RKO (cell line): ENCODE measurements at regions not wholly inside any gene's neighbourhood (a gene's known extent, or its start where the extent isn't known, plus 50 kb on each side); places are given as distances from the start of the nearest gene placed in this dataset.
A peak's percentile ranks its signal among the peaks of the same experiment; 100 is the strongest.
"Not testable (repeated sequence)": the region's sequence is repeated elsewhere in the genome, so short reads cannot be mapped to it uniquely, and the experiment has no call there.

Experiments used
- DNase-seq: peaks from one replicate; pipeline ENCODE4 v3.0.0-alpha.2; 2016; ENCODE audit warnings: low spot score

DNA sequence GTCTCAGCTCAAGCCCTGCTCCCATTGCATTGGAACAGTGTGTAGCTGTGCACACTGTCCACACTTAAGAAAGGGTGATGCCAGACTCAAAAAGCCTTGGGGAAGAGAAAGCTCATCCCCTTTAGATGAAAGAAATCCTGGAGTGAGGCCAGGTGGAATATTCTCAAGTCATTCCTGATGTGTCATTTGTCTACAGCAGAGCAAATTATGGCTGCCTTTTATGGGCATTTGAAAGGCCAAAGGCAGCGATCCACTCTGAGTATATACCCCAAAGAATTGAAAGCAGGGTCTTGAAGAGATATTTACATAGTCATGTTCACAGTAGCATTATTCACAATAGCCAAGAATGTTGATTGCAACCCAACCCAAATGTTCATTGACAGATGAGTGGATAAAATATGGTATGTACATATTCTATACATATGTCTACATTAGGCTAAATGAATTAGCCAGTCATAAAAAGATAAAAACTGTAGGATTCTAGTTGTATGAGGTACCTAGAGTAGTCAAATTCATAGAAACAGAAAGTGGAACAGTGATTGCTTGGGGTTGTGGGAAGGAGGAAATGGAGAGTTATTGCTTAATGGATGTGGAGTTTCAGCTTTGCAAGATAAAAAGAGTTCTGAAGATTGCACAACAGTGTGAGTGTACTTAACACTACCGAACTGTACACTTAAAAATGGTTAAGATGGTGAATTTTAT is 214.9 kb downstream of the KCNRG start:
- no peak for DNase-seq

DNA sequence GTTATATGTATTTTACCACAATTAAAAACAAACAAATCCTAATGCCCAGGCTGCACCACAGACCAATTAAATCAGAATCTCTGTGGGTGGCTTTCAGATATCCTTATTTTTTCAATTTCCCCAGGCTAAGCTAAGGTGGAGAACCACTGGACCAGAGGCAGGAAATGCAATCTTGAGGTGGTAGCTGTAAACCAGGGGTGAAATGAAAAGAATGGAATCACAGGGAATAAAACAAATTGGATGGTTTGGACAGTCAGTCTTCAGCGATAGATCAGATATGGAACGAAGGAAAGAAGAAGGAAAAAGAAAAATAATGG is 215.4 kb downstream of the KCNRG start:
- DNase-seq = no peak

DNA sequence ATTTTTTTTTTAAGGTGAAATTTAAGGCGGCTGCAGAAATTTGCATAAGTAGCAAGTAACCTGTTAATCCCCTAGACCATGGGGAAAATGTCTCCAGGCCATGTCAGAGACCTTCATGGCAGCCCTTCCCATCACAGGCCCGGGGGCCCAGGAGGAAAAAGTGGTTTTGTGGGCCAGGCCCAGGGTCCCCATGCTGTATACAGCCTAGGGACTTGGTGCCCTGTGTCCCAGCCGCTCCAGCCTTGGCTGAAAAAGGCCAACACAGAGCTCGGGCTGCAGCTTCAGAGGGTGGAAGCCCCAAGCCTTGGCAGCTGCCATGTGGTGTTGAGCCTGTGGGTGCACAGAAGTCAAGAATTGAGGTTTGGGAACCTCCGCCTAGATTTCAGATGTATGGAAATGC is 218.3 kb downstream of the KCNRG start:
- not testable (repeated sequence) for DNase-seq

DNA sequence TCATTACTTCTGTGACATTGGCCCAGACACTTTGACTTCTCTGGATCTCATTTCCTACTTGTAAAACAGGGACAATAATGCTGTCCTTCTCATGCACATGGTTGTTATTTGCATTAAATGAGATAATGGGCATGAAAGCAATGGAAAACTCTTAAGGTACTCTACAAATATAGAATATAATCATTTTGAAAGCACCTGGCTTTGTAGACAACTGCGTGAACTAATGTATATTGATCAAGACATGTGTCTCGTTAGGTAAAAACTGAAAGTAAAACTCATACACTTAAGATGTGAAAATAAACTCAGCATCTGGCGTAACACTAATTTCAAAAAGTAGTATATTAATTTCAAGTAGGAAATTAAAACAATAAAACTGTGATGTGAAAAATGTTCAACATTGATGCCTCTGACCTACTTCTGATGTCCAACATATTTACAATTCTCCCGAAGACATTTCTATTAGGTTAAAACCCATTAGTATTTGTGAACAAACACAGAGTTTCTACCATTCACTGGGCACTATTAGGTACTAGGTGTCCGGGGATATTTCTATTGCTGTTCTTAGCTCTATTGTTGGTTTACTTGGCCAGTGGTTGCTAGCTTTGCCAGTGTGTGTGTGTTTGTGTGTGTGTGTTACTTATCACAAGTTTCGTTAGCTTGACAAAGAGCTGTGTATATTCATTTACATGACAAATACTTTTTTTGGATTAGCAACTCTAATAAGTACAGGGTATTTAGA is 220.5 kb downstream of the KCNRG start:
- DNase-seq = no peak

DNA sequence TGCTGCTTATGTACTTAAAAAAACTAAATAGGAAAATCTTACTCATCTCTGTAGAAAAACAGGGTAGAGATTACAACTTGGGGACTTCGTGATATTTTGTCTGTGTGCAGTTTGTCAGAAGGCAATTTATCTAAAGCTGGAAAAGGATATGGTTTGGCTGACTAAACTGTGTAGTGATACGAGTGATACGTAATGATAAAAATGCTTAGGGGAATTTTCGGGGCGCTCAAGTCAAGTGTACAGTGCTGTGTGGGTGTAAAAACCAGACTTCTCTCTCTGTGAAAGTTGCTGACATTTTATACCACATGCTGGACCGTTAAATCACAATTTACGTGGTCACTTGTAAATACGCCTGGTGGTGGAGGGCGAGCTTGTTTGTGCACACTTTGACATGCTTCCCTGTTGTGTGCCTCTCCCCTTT is 221.7 kb downstream of the KCNRG start:
- no peak for DNase-seq

DNA sequence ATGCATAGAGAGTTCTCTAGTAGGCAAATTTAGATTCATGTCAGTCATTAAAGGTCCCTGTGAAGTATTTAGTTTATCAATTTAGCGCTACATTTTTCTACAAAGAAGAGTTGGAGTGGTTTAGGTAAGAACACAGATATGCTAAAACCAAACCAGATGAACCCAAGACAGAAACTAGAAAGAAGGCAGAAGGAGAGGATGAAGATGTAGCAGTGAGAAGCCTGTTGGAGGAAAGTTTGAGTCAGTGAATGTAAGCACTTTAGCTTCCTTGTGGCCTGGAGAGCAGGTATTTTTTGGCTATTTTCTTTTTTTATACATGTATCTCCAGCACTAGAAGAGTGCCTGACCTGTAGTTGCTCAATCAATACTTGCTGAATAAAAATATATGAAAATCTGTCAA is 223.7 kb downstream of the KCNRG start:
- no peak for DNase-seq

DNA sequence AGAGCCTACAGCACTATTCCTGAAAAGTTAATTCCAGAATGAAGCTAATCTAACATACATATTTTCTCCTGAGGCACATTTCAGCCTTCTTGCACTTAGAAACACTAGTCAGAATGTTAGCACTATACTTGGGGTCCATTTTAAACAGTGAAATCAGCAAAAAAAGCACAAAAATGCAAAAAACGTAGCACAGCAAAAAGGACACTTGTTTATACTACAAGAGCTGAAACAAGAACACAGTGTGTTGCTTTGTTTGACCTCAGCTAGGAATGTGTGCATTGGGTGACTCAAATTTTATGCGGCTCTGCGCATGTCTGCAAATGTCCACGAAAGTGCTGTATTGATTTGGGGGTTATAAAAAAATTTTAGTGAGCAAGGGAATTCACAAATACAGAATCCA is 226.2 kb downstream of the KCNRG start:
- no peak for DNase-seq

DNA sequence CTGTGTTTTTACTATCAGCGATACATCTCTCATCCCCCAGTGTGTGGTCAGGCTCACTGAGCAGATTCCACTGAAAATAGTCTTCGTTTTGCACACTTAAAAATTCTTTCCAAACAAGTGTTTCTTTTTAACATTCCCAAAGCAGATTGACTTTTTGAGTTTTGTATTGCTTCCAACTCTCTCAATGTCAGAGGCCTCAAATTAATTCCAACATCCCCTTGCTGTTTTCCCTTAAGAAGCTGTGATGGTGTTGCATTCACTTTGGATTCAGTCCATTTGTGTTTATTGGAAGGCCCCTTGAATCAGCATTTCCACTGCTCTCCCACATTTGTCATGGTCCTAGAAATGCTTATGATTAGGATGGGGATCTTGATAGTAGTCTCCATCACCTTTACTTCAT is 228.7 kb downstream of the KCNRG start:
- DNase-seq = no peak

DNA sequence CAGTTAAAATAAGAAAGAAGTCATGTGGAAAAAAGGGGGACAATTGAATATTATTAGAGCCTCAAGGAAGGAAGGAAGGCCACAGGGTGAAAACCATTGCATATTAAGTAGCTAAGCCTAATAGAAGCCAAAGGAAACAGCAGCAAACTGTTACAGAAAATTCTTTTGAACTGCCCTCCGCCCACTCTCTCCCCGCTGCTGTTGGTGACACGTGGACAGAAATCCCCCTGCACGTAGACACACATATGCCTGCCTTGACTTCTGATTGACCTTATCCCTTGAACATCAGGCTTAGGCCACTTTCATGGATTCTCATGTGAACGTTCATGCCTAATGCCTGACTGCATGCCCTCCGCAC is 229.1 kb downstream of the KCNRG start:
- no peak for DNase-seq

DNA sequence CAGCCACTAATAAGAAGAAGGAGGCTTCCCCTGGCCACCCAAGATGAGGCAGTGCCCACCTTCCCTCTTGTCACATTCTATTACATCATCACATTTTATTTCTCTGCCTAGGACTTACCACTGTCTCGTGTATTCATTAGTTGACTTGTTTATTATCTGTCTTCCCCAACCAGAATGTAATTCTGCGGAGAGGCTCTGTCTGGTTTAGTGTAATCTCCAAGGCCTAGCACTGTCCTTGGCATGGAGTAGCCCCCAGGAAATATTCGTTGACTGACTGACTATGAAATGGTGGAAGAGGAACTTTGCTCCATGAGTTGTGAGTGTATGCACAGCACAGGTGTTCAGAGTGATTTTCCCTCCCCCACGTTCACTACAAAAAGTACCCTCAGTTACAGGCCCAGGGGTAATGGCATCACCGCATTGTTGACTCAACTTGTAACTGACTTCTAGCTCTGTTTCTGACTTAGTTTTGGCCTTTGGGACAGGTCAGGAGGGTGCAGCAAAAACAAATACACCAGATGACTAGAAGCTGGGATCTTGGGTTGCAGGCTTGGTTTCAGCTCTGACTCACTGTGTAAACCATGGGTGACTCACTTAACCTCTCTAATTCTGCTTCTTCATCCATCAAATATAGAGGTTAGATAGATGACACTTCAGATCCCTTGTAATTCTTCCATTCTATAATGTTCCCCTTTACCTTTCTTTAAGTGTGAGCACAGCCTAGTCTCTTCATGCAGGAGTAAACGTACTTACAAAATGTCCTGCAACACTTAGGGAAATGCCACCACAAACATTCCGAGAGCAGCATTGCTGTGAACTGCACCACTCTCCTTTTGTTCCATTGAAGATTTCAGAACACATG is 229.7 kb downstream of the KCNRG start:
- DNase-seq = peak; percentile 89

DNA sequence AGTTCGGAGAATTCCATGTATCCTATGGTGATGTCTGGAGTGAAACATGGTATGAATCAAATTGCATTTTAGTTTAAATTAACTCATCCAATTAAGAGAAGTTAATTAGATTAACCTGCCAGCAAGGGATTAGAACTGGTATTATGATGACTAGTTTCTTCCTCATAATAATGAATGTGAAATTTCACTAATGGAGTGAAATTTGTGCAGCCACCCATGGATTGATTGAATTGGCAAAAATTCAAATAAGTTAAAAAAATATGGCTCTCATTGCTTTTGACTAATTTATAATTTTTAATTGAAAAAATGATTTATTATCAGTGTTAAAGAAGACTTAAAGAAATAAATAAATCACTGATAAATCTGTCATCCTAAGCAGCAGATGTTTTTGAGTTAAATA is 232.0 kb downstream of the KCNRG start:
- no peak for DNase-seq

DNA sequence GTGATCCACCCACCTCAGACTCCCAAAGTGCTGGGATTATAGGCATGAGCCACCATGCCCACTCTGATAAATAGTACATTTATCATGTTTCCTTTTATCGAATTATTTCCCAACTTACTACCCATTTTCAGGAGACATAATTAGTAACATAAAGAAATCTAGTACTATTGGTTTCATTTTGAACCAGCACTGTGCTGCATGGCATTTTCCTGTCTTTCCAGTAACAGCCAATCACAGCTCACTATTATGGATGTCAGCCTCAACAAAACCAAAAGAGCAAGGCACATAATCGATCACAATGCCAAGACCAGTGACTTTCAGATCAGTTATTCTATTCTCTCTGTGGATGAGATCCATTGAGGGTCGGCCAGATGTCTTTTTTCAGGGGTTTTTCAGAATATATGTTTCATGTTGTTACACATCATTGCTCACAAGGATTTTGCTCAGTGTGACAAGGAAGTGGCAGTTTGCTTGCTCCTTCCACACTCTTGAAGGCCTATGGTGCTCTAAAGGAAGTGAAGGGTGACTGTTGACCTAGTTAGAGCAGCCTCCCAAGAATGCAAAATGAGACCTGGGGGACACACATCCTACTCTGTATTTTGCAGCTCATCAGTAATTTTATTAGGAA is 233.4 kb downstream of the KCNRG start:
- no peak for DNase-seq

DNA sequence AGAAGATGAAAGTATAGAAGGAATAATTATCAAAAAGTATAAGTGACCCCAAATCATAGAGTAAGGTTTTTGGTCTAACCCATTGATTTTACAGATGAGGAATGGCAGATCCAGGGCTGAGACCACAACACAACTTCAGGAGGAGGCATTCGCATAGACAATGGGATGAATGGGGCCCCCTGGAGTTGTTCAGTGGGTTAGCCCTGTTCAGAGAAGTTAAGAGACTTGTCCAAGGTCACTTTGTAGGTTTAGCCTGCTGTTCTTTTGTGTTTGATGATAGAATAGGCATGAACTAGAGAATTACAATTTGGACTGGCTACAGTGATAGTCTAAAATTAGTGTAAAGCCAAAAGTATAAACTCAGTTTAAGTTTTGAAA is 233.9 kb downstream of the KCNRG start:
- no peak for DNase-seq

DNA sequence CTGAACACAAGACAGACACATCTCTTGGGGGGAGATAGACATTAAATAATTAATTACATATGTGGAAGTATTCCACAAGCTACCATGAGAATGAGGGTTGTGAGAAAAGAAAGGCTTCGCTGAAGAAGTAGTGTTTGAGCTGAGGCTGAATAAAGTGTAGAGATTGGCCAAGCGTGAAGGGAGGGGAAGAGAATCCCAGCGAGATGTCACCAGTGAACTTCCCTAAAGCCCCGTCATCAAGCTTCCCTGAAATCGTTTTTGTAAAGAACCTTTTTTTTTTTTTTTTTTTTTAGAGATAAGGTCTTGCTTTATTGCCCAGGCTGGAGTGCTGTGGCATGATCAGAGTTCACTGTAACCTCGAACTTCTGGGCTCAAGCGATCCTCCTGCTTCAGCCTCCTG is 235.2 kb downstream of the KCNRG start:
- no peak for DNase-seq

DNA sequence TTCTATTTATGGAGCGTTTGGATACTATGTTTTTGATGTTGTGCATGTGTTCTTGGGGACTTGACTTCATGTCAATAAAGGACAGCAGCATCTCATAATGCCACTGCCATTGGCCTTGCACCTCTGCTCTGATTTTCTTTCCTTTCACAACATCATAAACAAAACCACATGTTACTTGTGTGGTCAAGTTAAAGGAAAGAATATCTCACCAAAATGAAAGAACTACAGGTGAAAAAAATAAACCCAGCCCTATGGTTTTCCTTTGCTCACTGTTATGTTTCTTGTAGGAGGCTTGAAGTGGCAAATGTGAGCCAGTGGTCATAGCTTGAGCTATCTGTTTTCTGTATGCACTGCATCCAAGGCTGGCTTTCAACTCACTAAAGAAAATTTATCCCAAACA is 240.4 kb downstream of the KCNRG start:
- DNase-seq = no peak

DNA sequence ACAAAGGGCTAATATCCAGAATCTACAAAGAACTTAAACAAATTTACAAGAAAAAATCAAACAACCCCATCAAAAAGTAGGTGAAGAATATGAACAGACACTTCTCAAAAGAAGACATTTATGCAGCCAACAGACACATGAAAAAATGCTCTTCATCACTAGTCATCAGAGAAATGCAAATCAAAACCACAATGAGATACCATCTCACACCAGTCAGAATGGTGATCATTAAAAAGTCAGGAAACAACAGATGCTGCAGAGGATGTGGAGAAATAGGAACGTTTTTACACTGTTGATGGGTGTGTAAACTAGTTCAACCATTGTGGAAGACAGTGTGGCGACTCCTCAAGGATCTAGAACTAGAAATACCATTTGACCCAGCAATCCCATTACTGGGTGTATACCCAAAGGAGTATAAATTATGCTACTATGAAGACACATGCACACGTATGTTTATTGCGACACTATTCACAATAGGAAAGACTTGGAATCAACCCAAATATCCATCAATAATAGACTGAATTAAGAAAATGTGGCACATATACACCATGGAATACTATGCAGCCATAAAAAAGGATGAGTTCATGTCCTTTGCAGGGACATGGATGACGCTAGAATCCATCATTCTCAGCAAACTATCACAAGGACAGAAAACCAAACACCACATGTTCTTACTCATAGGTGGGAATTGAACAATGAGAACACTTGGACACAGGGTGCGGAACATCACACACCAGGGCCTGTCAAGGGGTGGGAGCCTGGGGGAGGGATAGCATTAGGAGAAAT is 241.5 kb downstream of the KCNRG start:
- DNase-seq = not testable (repeated sequence)

DNA sequence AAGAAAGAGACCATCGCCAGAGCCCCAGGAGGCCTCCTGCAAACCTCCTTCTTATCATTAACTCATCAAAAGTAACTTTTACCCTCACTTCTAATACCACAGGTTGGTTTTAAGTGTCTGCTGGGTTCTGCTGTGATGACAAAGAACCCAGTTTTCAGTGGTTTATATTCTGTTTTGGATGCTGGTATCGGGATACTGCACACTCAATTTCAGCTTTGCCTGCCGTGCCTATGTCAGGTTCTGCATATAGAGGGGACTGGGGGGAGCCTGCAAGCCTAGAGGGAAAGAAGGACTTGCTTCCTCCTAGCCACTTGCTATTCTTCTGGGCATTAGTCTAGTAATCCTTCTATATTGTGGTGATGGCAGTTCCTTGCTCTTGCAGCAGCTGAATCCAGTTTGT is 242.4 kb downstream of the KCNRG start:
- DNase-seq = no peak

DNA sequence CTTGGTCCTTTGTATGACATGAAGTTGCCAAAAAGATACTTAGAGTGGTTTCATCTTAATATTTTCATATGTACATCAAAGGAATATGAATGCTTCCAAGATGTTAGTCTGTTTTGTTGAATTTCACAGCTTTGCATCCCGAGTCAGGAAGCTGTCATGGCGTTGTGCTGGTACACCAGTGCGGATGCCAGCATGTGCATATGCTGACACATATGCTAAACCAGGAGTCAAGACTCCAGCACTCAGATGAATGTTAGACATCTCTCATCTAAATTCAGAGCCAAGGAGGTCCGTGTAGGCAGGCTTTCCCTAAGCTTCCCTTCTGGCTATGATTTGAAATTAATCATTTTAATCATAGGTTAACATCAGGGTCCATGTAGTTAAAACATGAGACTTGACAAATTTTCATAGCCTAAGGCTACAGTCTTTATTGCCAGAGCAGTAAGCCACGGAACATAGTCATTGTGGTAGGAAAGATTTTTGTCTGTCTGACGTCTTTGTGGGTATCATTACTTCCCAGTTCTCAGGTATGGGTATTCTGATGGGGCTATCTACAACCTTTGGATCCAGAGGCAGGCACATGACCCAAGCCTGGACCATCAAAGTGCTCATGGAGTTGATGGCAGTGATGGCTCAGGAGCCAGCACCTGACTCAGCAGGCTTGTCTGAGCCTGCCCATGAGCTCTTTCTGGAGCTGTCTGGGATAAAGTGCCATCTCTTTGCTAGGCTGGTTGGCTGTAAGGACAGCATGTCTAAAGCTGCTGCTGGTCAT is 246.1 kb downstream of the KCNRG start:
- no peak for DNase-seq

DNA sequence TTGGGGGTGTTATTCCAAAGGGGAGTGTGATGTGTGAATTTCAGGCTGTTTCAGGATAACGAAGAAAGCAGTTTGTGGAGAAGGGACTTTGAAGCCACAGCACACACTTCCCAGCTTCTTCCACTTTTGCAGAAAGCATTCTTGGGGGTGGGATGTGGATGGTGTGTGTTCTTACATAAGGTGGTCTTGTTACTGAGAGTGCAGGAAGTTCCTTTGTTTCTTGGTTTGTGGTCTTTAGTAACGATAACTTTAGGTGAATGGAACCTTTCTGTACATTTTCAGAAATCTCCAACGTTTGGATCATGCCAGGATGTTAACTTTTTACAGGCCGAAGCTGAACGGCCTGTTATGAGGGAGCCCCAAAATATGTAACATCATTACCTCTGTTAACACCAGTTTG is 251.8 kb downstream of the KCNRG start:
- DNase-seq = no peak

DNA sequence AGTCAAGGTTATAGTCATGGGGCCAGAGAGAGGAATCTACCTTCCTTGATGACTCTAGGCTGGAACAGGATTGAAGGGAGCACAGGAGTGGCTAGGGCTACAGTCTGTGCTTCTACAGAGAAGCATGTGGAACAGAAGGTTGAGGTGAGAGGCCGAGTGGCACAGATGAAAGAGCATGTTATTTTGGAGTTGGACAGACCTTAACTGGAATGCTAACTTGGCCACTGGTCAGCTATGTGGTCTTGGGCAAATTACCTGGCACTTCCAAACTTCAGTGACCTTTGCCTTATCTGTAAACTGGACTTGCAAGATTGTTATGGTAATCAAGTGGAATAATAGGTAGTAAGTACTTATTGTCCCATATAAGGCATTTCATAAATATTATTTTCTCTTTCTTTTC is 252.7 kb downstream of the KCNRG start:
- DNase-seq = no peak

DNA sequence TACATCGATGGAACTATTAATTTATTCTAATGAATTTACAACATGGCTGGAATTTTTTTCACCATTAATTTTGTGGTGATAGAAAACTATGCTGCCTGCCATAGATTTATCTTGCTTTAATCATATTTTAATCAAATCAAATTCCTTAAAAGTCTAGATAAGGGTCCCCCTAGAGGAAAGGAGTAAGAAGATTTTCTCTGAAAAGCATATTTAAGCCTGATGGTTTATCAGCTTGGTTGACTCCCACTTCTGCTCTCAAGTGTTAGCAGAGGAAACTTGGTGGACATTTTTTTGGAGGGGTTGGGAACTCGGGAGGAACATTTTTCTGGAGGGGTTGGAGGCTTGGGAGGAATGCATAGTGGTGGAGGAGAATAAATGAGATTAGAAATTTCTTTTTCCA is 253.3 kb downstream of the KCNRG start:
- DNase-seq = peak; percentile 15
